ENCODE measurements at regions not wholly inside any gene's neighbourhood (a gene's known extent, or its start where the extent isn't known, plus 50 kb on each side); places are given as distances from the start of the nearest gene placed in this dataset.

- peak; percentile 6 for DNase-seq
These were observed 78.7 kb upstream of the SERP2 start for GRCh38 chr13:44294876-44295275.

- no peak for DNase-seq
These were observed 76.8 kb upstream of the SERP2 start for GRCh38 chr13:44296856-44297255.

GRCh38 chr13:44298314-44298713, 75.3 kb upstream of the SERP2 start:
- no peak for DNase-seq

GRCh38 chr13:44299152-44299943, 74.3 kb upstream of the SERP2 start:
- no peak for DNase-seq

- peak; percentile 35 for DNase-seq
These were observed 72.6 kb upstream of the SERP2 start for GRCh38 chr13:44300895-44301638.

GRCh38 chr13:44301639-44302015, 72.0 kb upstream of the SERP2 start:
- DNase-seq: no peak

- no peak for DNase-seq
These were observed 71.4 kb upstream of the SERP2 start for GRCh38 chr13:44302233-44302632.

- no peak for DNase-seq
These were observed 70.6 kb upstream of the SERP2 start for GRCh38 chr13:44302940-44303575.

- no peak for DNase-seq
These were observed 69.8 kb upstream of the SERP2 start for GRCh38 chr13:44303681-44304432.

- DNase-seq: no peak
These were observed 69.2 kb upstream of the SERP2 start for GRCh38 chr13:44304433-44304725.

- DNase-seq: no peak
These were observed 68.3 kb upstream of the SERP2 start for GRCh38 chr13:44305286-44305685.

GRCh38 chr13:44305917-44306370, 67.7 kb upstream of the SERP2 start:
- DNase-seq: no peak

GRCh38 chr13:44306371-44307192, 67.0 kb upstream of the SERP2 start:
- no peak for DNase-seq

GRCh38 chr13:44307255-44307654, 66.4 kb upstream of the SERP2 start:
- no peak for DNase-seq

GRCh38 chr13:44307844-44308243, 65.8 kb upstream of the SERP2 start:
- no peak for DNase-seq

GRCh38 chr13:44308352-44308751, 65.3 kb upstream of the SERP2 start:
- DNase-seq: no peak

GRCh38 chr13:44309794-44310757, 63.5 kb upstream of the SERP2 start:
- no peak for DNase-seq

- DNase-seq: peak; percentile 4
These were observed 62.4 kb upstream of the SERP2 start for GRCh38 chr13:44311011-44311780.

- no peak for DNase-seq
These were observed 61.5 kb upstream of the SERP2 start for GRCh38 chr13:44312131-44312530.

- no peak for DNase-seq
These were observed 60.6 kb upstream of the SERP2 start for GRCh38 chr13:44312834-44313551.
